GM10248 (cell line): ENCODE measurements at regions not wholly inside any gene's neighbourhood (a gene's known extent, or its start where the extent isn't known, plus 50 kb on each side); places are given as distances from the start of the nearest gene placed in this dataset.

Source experiments
- CTCF ChIA-PET: fragments of 300-600 bp; sonication (Branson Sonifier 250); formaldehyde crosslinking; extraction: SDS; loops from one replicate; lab custom pipeline; 2021; ENCODE audit warnings: antibody characterized with exemption; lab: Yijun Ruan, JAX
- POLR2A ChIA-PET: fragments of 350-650 bp; sonication (Branson Sonifier 250); formaldehyde crosslinking; extraction: SDS; loops from one replicate; lab custom pipeline; 2020; ENCODE audit warnings: antibody characterized with exemption; lab: Yijun Ruan, JAX
- DNase-seq: peaks from one replicate; pipeline ENCODE4 v3.0.0; 2012; ENCODE audit errors: extremely low spot score
- CTCF ChIP-seq: IDR thresholded peaks from 2 replicates; pipeline ENCODE4 v1.5.1; 2012; ENCODE audit warnings: mild to moderate bottlenecking, low read depth; ENCODE audit errors: extremely low read depth, missing control alignments, control extremely low read depth

GRCh38 chrX:45851434-45851991 is 650.8 kb upstream of the DIPK2B start:
- POLR2A ChIA-PET: no interaction called here
- TF ChIP-seq CTCF: no peak
- CTCF ChIA-PET: no interaction called here
- DNase-seq: peak; percentile 9

GRCh38 chrX:45850775-45851433 is 650.2 kb upstream of the DIPK2B start:
- POLR2A ChIA-PET: no interaction called here
- CTCF ChIA-PET: no interaction called here
- peak; percentile 11 for DNase-seq
- no peak for TF ChIP-seq CTCF

DNA sequence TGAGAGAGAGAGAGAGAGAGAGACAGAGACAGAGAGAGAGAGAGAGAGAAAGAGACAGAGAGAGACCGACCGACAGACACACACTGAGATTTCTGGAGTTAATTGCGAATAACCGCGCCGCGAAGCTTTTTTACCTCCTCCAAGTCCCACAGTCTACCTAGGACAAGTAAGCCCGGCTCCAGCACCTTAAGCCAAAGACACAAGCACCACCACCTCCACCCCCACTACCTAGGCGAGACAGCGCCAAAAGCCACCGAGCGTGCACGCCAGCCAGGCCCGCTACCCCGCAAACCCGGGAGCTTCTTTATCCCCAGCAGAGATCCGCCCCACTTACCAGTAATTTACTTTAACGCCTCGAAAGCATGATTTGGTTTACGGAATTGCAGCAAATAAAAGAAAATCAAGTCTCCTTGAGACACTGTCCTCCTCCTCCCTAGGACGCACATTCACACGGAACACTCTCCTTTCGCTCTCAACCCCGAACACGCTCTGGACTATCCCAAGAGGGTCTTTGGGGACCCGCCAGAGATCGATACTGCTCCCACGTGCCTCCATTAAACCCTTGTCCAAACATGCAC is 649.6 kb upstream of the DIPK2B start:
- ChIA-PET CTCF (no interaction called here), POLR2A (no interaction called here)
- TF ChIP-seq CTCF: no peak
- peak; percentile 8 for DNase-seq

GRCh38 chrX:45849261-45849862 is 648.7 kb upstream of the DIPK2B start:
- CTCF ChIA-PET: interaction anchor here (0.7 to 2.0 kb wide), 2 partner anchors 10 to 14 kb away, joined by 3 to 6 read pairs; no protein-coding TSS in a partner anchor

GRCh38 chrX:45847961-45848360 is 647.3 kb upstream of the DIPK2B start:
- no peak for DNase-seq
- ChIA-PET POLR2A (no interaction called here), CTCF (interaction anchor here (2.0 kb wide), 1 partner anchor 9 kb away, joined by 6 read pairs; no protein-coding TSS in a partner anchor)
- no peak for TF ChIP-seq CTCF

More at GRCh38 chrX:45849261-45849862, 648.7 kb upstream of the DIPK2B start:
- TF ChIP-seq CTCF: peak; percentile 27
- peak; percentile 25 for DNase-seq
- POLR2A ChIA-PET: no interaction called here

- ChIA-PET CTCF (interaction anchor here (1.7 kb wide), 1 partner anchor 44 kb away, joined by 3 read pairs; no protein-coding TSS in a partner anchor), POLR2A (no interaction called here)
- TF ChIP-seq CTCF: no peak
- no peak for DNase-seq
Observed at GRCh38 chrX:45846328-45846727, 645.7 kb upstream of the DIPK2B start.
